Heart left ventricle (tissue), 13 donors: ENCODE measurements at regions not wholly inside any gene's neighbourhood (a gene's known extent, or its start where the extent isn't known, plus 50 kb on each side); places are given as distances from the start of the nearest gene placed in this dataset.

ENCODE experiments used
- CTCF ChIP-seq, 12 donors: fragments of 200-600 bp; sonication (generic) in 4 of 12; IDR thresholded peaks; one replicate each; pipeline versions ENCODE4 v1.5.0 to v1.8.0; 2018 to 2022; ENCODE audit warnings: antibody characterized with exemption in 12 of 12, mild to moderate bottlenecking in 5 of 12
- POLR2A ChIP-seq, 2 donors: fragments of 450-650 bp; IDR thresholded peaks; one replicate each; pipeline ENCODE4 v1.6.1; 2017; ENCODE audit warnings: antibody characterized with exemption in 2 of 2, mild to moderate bottlenecking in 2 of 2, moderate library complexity in 2 of 2
- donor health status: ischemic (EF 13 %, LVEDD 7.1; RV severe dilation, severe dysfunction).
- donor health status: DM: no; HTN: yes; CAD: no.
- donor health status: DM: no; HTN: no; CAD: no.
- donor health status: ischemic (EF 25% LVEDD 6.9; RV normal size, moderate dysfunction).
- donor health status: ischemic (EF 25% LVEDD 5.7; RV mildly dilated, moderate dysfunction).
- donor health status: ischemic (EF 35%, LVEDD 5.7; RV mildly dilated, moderate dysfunction).
- donor health status: nonischemic (EF 11% LVEDD 7.7; RV severe dilation, severe dysfunction).
- donor health status: DM: yes; HTN: yes; CAD: no.
- donor health status: PGD.
- donor health status: ischemic (EF 29% LVEDD 5.4; RV normal size, mild dysfunction).
- donor health status: nonischemic (EF 23%, LVEDD 6.1; RV moderate dilation, normal function).

- TF ChIP-seq CTCF (IDR thresholded peaks at IDR 0.05) = no peak
- no peak for TF ChIP-seq POLR2A (IDR thresholded peaks at IDR 0.05)
Measured at GRCh38 chr5:22908586-22908985, 55.4 kb upstream of the CDH12 start.
